ENCODE measurements at regions not wholly inside any gene's neighbourhood (a gene's known extent, or its start where the extent isn't known, plus 50 kb on each side); places are given as distances from the start of the nearest gene placed in this dataset.

DNA sequence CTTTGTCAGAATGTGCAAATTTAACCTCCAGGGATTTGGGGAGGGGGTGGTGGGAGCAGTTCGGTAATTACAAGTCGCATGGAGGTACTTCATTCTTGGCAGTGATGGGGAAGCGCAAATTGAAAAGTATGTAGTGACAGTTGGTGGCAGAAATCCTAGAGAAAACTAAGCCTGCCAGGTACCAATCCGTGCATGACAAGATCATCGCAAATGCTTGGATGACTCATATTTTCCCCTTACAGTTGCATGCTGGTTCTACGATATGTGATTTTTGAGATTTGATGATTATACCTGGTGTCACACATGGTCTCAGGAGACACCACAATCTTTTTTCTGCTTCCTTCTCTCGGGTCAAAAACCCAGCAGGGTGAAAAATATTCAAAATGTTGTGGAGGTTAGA, 479.7 kb upstream of the ID2 start:
- TF ChIP-seq, protein P1, sequence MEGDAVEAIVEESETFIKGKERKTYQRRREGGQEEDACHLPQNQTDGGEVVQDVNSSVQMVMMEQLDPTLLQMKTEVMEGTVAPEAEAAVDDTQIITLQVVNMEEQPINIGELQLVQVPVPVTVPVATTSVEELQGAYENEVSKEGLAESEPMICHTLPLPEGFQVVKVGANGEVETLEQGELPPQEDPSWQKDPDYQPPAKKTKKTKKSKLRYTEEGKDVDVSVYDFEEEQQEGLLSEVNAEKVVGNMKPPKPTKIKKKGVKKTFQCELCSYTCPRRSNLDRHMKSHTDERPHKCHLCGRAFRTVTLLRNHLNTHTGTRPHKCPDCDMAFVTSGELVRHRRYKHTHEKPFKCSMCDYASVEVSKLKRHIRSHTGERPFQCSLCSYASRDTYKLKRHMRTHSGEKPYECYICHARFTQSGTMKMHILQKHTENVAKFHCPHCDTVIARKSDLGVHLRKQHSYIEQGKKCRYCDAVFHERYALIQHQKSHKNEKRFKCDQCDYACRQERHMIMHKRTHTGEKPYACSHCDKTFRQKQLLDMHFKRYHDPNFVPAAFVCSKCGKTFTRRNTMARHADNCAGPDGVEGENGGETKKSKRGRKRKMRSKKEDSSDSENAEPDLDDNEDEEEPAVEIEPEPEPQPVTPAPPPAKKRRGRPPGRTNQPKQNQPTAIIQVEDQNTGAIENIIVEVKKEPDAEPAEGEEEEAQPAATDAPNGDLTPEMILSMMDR (IDR thresholded peaks at IDR 0.05): no peak
- Histone ChIP-seq H3K27me3 (replicated peaks; ENCODE audit: insufficient read depth) (no peaks in the 10 kb centered on the region), H3K4me3 (no peak overlapping the region), H3K4me1 (ENCODE audit: control insufficient read depth in 1 of 2, low read depth in 2 of 2) (no peaks in the 10 kb centered on the region), H3K27ac (no peak overlapping the region), H3K36me3 (no peaks in the 10 kb centered on the region), H3K9me3 (peaks cover 4% of the 10 kb centered on the region)
- ATAC-seq (ENCODE audit: insufficient number of reproducible peaks, low FRiP score, low read depth): no peak
- no peak for DNase-seq (ENCODE audit: low spot score)

DNA sequence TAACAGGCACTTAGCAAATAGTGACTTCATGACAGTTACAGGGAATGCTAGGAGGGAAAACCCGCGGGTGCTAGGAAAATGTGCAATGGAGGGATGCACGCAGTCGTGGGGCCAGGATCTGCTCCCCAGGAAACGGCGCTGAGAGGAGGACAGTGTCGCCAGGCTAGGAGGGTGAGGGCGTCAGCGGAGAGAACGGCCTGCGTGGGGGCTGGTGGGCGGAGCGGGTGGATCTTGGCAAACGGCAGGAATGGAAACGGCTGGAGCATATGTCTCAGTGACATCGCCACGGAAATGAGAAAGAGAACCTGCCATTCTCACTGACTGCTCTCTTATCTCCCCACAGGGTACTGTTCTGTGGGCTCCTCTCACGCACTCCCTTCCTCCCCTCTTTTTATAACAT, 478.5 kb upstream of the ID2 start:
- no peaks in the 10 kb centered on the region for H3K36me3 ChIP-seq
- H3K4me1 ChIP-seq (ENCODE audit: control insufficient read depth in 1 of 2, low read depth in 2 of 2): no peaks in the 10 kb centered on the region
- no peaks in the 10 kb centered on the region for H3K27me3 ChIP-seq (replicated peaks; ENCODE audit: insufficient read depth)
- DNase-seq (ENCODE audit: low spot score) (no peak), ATAC-seq (ENCODE audit: insufficient number of reproducible peaks, low FRiP score, low read depth) (no peak)
- H3K9me3 ChIP-seq: peaks cover 11% of the 10 kb centered on the region
- H3K27ac ChIP-seq: no peak overlapping the region
- no peak overlapping the region for H3K4me3 ChIP-seq
- TF ChIP-seq, protein P1 (IDR thresholded peaks at IDR 0.05): no peak

DNA sequence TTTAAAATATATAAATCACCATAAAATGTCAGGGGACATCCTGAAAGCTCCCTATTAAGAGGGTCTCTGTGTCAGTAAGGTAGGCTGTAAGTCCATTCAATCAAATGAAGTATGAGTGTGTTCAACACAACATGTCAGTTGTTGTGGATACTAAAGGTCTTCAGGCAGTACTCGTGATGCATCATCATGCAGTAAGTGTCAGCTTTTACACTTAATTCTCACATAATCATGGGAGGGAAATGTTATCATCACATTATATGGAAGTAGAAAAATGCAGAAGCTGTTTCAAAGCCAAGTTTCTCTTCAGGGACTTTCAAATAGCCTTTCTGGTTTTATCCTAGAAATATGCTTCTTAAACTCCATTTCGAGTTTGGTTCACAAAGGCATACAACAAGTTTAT, 477.1 kb upstream of the ID2 start:
- H3K36me3 ChIP-seq: no peaks in the 10 kb centered on the region
- TF ChIP-seq, protein P1 (IDR thresholded peaks at IDR 0.05): no peak
- DNase-seq (ENCODE audit: low spot score) (no peak), ATAC-seq (ENCODE audit: insufficient number of reproducible peaks, low FRiP score, low read depth) (no peak)
- no peak overlapping the region for H3K4me3 ChIP-seq
- peaks cover 11% of the 10 kb centered on the region for H3K9me3 ChIP-seq
- H3K27me3 ChIP-seq (replicated peaks; ENCODE audit: insufficient read depth): no peaks in the 10 kb centered on the region
- no peak overlapping the region for H3K27ac ChIP-seq
- H3K4me1 ChIP-seq (ENCODE audit: control insufficient read depth in 1 of 2, low read depth in 2 of 2): no peaks in the 10 kb centered on the region

DNA sequence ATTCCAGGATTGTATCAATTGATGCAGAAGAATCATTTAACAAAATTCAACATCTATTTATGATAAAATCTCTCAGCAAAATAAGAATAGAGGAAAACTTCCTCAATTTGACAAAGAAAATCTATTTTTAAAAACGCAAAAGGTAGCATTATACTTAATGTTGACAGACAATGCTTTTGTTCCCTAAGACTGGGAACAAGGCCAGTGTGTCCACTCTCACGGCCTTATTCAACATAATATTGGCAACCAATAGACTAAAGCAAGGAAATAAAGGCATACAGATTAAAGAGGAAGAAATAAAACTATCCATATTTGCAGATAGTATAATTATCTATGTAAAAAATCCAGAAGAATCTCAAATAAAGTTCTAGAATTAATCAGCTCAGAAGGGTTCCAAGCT, 472.4 kb upstream of the ID2 start:
- peaks cover 15% of the 10 kb centered on the region for H3K9me3 ChIP-seq
- H3K36me3 ChIP-seq: no peaks in the 10 kb centered on the region
- H3K27ac ChIP-seq: no peak overlapping the region
- H3K4me1 ChIP-seq (ENCODE audit: control insufficient read depth in 1 of 2, low read depth in 2 of 2): no peaks in the 10 kb centered on the region
- ATAC-seq (ENCODE audit: insufficient number of reproducible peaks, low FRiP score, low read depth) (no peak), DNase-seq (ENCODE audit: low spot score) (no peak)
- no peak overlapping the region for H3K4me3 ChIP-seq
- no peaks in the 10 kb centered on the region for H3K27me3 ChIP-seq (replicated peaks; ENCODE audit: insufficient read depth)
- TF ChIP-seq, protein P1 (IDR thresholded peaks at IDR 0.05): no peak

DNA sequence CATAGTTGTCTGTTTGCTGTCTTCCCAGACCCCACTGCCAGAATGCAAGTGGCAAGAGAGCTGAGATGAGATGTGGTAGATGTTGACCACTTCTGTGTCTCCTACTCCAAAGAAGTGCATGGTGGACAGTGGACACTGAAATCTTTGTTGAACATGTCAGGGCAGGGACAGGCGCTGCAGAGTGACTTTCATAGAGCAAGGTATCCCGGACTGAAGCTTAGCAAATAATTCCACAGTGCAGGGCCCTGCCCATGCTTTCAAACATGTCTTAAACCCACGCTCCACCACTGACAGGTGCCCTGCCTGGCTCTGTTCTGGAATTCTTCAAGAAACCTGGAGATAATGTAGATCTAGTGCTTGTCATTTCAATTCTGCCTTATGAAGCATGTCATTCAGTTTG, 470.5 kb upstream of the ID2 start:
- Histone ChIP-seq H3K36me3 (no peaks in the 10 kb centered on the region), H3K9me3 (peaks cover 15% of the 10 kb centered on the region), H3K4me3 (no peak overlapping the region), H3K27ac (no peak overlapping the region), H3K27me3 (replicated peaks; ENCODE audit: insufficient read depth) (no peaks in the 10 kb centered on the region), H3K4me1 (ENCODE audit: control insufficient read depth in 1 of 2, low read depth in 2 of 2) (peaks cover 0 to 5% of the 10 kb centered on the region in 2 donors)
- ATAC-seq (ENCODE audit: insufficient number of reproducible peaks, low FRiP score, low read depth): no peak
- TF ChIP-seq, protein P1 (IDR thresholded peaks at IDR 0.05): no peak
- no peak for DNase-seq (ENCODE audit: low spot score)

Data from thoracic aorta (tissue), 2 donors.